Activated naive CD4-positive, alpha-beta T cell treated with anti-CD3 and anti-CD28 coated beads, Interleukin-2, amount 10 ng/mL, durations not matched to agents 7 days and 5 days (primary cell): ENCODE measurements at regions not wholly inside any gene's neighbourhood (a gene's known extent, or its start where the extent isn't known, plus 50 kb on each side); places are given as distances from the start of the nearest gene placed in this dataset.

Source experiments
- CTCF ChIA-PET: fragments of 350-600 bp; sonication (Branson Sonifier 250); formaldehyde crosslinking; loops from one replicate; lab custom pipeline; 2021; ENCODE audit warnings: antibody characterized with exemption; lab: Charles Lee
- DNase-seq: peaks from one replicate; pipeline ENCODE4 v3.0.0-alpha.2; 2020
- H3K27ac Mint-ChIP-seq: one replicate; pipeline ENCODE4 v1.8.0; 2021; ENCODE audit warnings: mild to moderate bottlenecking, moderate library complexity, mixed read lengths
- H3K27me3 Mint-ChIP-seq: one replicate; pipeline ENCODE4 v1.8.0; 2021; ENCODE audit warnings: mild to moderate bottlenecking, mixed read lengths
- H3K36me3 Mint-ChIP-seq: one replicate; pipeline ENCODE4 v1.8.0; 2021; ENCODE audit warnings: mixed read lengths
- H3K4me1 Mint-ChIP-seq: one replicate; pipeline ENCODE4 v1.8.0; 2021; ENCODE audit warnings: mixed read lengths
- H3K4me3 Mint-ChIP-seq: one replicate; pipeline ENCODE4 v1.8.0; 2021; ENCODE audit warnings: mild to moderate bottlenecking, moderate library complexity, mixed read lengths
- H3K9me3 Mint-ChIP-seq: one replicate; pipeline ENCODE4 v1.8.0; 2021; ENCODE audit warnings: mixed read lengths

- Mint-ChIP-seq H3K4me1 (peaks cover 6% of the 10 kb centered on the region), H3K4me3 (no peak overlapping the region), H3K27me3 (peaks cover 55% of the 10 kb centered on the region), H3K9me3 (no peaks in the 10 kb centered on the region), H3K27ac (no peak overlapping the region), H3K36me3 (no peaks in the 10 kb centered on the region)
- CTCF ChIA-PET: interaction anchor here (1.0 to 1.7 kb wide), 3 partner anchors 11 to 75 kb away, joined by 3 to 5 read pairs (median 5); partner anchors contain the start of gene CPLX2
- DNase-seq: peak; percentile 90
Measured at GRCh38 chr5:175796536-175797499, 74.6 kb upstream of the CPLX2 start.

- Mint-ChIP-seq H3K4me3 (no peak overlapping the region), H3K27me3 (peaks cover 55% of the 10 kb centered on the region), H3K27ac (no peak overlapping the region), H3K9me3 (no peaks in the 10 kb centered on the region), H3K4me1 (peaks cover 6% of the 10 kb centered on the region), H3K36me3 (no peaks in the 10 kb centered on the region)
- no peak for DNase-seq
- CTCF ChIA-PET: interaction anchor here (1.0 to 1.7 kb wide), 2 partner anchors 10 to 74 kb away, joined by 3 to 5 read pairs; partner anchors contain the start of gene CPLX2
Measured at GRCh38 chr5:175797521-175798038, 73.8 kb upstream of the CPLX2 start.

GRCh38 chr5:175798626-175799025, 72.8 kb upstream of the CPLX2 start:
- H3K27me3 Mint-ChIP-seq: peaks cover 55% of the 10 kb centered on the region
- no peak for DNase-seq
- CTCF ChIA-PET: no interaction called here
- peaks cover 6% of the 10 kb centered on the region for H3K4me1 Mint-ChIP-seq
- no peak overlapping the region for H3K27ac Mint-ChIP-seq
- H3K9me3 Mint-ChIP-seq: no peaks in the 10 kb centered on the region
- no peak overlapping the region for H3K4me3 Mint-ChIP-seq
- no peaks in the 10 kb centered on the region for H3K36me3 Mint-ChIP-seq

GRCh38 chr5:175800656-175801081, 70.7 kb upstream of the CPLX2 start:
- DNase-seq: no peak
- CTCF ChIA-PET: no interaction called here
- H3K4me1 Mint-ChIP-seq: peaks cover 6% of the 10 kb centered on the region
- no peak overlapping the region for H3K27ac Mint-ChIP-seq
- H3K36me3 Mint-ChIP-seq: no peaks in the 10 kb centered on the region
- no peaks in the 10 kb centered on the region for H3K9me3 Mint-ChIP-seq
- H3K4me3 Mint-ChIP-seq: no peak overlapping the region
- H3K27me3 Mint-ChIP-seq: peaks cover 47% of the 10 kb centered on the region

GRCh38 chr5:175802361-175802760, 69.0 kb upstream of the CPLX2 start:
- Mint-ChIP-seq H3K4me1 (peaks cover 4% of the 10 kb centered on the region), H3K4me3 (no peak overlapping the region)

GRCh38 chr5:175803254-175803653, 68.1 kb upstream of the CPLX2 start:
- CTCF ChIA-PET: no interaction called here
- no peak overlapping the region for H3K27ac Mint-ChIP-seq
- no peaks in the 10 kb centered on the region for H3K4me1 Mint-ChIP-seq
- DNase-seq: no peak
- no peak overlapping the region for H3K4me3 Mint-ChIP-seq
- H3K36me3 Mint-ChIP-seq: no peaks in the 10 kb centered on the region
- H3K27me3 Mint-ChIP-seq: peaks cover 28% of the 10 kb centered on the region
- no peaks in the 10 kb centered on the region for H3K9me3 Mint-ChIP-seq

More at GRCh38 chr5:175802361-175802760, 69.0 kb upstream of the CPLX2 start:
- no peaks in the 10 kb centered on the region for H3K36me3 Mint-ChIP-seq
- DNase-seq: no peak
- H3K9me3 Mint-ChIP-seq: no peaks in the 10 kb centered on the region
- H3K27me3 Mint-ChIP-seq: peaks cover 37% of the 10 kb centered on the region
- no peak overlapping the region for H3K27ac Mint-ChIP-seq
- CTCF ChIA-PET: no interaction called here

- Mint-ChIP-seq H3K4me3 (no peak overlapping the region), H3K27ac (no peak overlapping the region), H3K27me3 (peaks cover 22% of the 10 kb centered on the region), H3K9me3 (no peaks in the 10 kb centered on the region), H3K36me3 (no peaks in the 10 kb centered on the region), H3K4me1 (no peaks in the 10 kb centered on the region)
- no peak for DNase-seq
- CTCF ChIA-PET: no interaction called here
Measured at GRCh38 chr5:175803736-175804454, 67.5 kb upstream of the CPLX2 start.

- no peak overlapping the region for H3K27ac Mint-ChIP-seq
- H3K9me3 Mint-ChIP-seq: no peaks in the 10 kb centered on the region
- CTCF ChIA-PET: no interaction called here
- no peak overlapping the region for H3K4me3 Mint-ChIP-seq
- DNase-seq: no peak
- H3K4me1 Mint-ChIP-seq: no peaks in the 10 kb centered on the region
- peaks cover 28% of the 10 kb centered on the region for H3K27me3 Mint-ChIP-seq
- no peaks in the 10 kb centered on the region for H3K36me3 Mint-ChIP-seq
Measured at GRCh38 chr5:175805256-175806011, 65.9 kb upstream of the CPLX2 start.

GRCh38 chr5:175808711-175809110, 62.7 kb upstream of the CPLX2 start:
- CTCF ChIA-PET: no interaction called here
- H3K27ac Mint-ChIP-seq: no peak overlapping the region
- H3K4me3 Mint-ChIP-seq: no peak overlapping the region
- peaks cover 21% of the 10 kb centered on the region for H3K27me3 Mint-ChIP-seq
- H3K36me3 Mint-ChIP-seq: no peaks in the 10 kb centered on the region
- no peak for DNase-seq
- no peaks in the 10 kb centered on the region for H3K9me3 Mint-ChIP-seq
- H3K4me1 Mint-ChIP-seq: no peaks in the 10 kb centered on the region

- CTCF ChIA-PET: no interaction called here
- no peaks in the 10 kb centered on the region for H3K4me1 Mint-ChIP-seq
- H3K27me3 Mint-ChIP-seq: peaks cover 21% of the 10 kb centered on the region
- H3K9me3 Mint-ChIP-seq: no peaks in the 10 kb centered on the region
- no peak overlapping the region for H3K4me3 Mint-ChIP-seq
- DNase-seq: no peak
- H3K27ac Mint-ChIP-seq: no peak overlapping the region
- H3K36me3 Mint-ChIP-seq: no peaks in the 10 kb centered on the region
Measured at GRCh38 chr5:175809531-175810121, 61.8 kb upstream of the CPLX2 start.

GRCh38 chr5:175810457-175810856, 60.9 kb upstream of the CPLX2 start:
- CTCF ChIA-PET: no interaction called here
- Mint-ChIP-seq H3K27ac (no peak overlapping the region), H3K9me3 (no peaks in the 10 kb centered on the region), H3K27me3 (peaks cover 21% of the 10 kb centered on the region), H3K4me3 (no peak overlapping the region), H3K36me3 (no peaks in the 10 kb centered on the region), H3K4me1 (no peaks in the 10 kb centered on the region)
- no peak for DNase-seq

GRCh38 chr5:175811589-175811988, 59.8 kb upstream of the CPLX2 start:
- no peaks in the 10 kb centered on the region for H3K36me3 Mint-ChIP-seq
- DNase-seq: no peak
- no peak overlapping the region for H3K4me3 Mint-ChIP-seq
- no peak overlapping the region for H3K27ac Mint-ChIP-seq
- peaks cover 12% of the 10 kb centered on the region for H3K27me3 Mint-ChIP-seq
- CTCF ChIA-PET: no interaction called here
- no peaks in the 10 kb centered on the region for H3K4me1 Mint-ChIP-seq
- no peaks in the 10 kb centered on the region for H3K9me3 Mint-ChIP-seq

- Mint-ChIP-seq H3K9me3 (no peaks in the 10 kb centered on the region), H3K27me3 (peaks cover 19% of the 10 kb centered on the region), H3K36me3 (no peaks in the 10 kb centered on the region), H3K4me1 (no peaks in the 10 kb centered on the region), H3K4me3 (no peak overlapping the region), H3K27ac (no peak overlapping the region)
- DNase-seq: no peak
- CTCF ChIA-PET: interaction anchor here (1.3 kb wide), 1 partner anchor 9 kb away, joined by 3 read pairs; no protein-coding TSS in a partner anchor
Measured at GRCh38 chr5:175813943-175814630, 57.3 kb upstream of the CPLX2 start.
